Neural cell (in vitro differentiated cells): ENCODE measurements at regions not wholly inside any gene's neighbourhood (a gene's known extent, or its start where the extent isn't known, plus 50 kb on each side); places are given as distances from the start of the nearest gene placed in this dataset.

Experiments used
- EZH2 ChIP-seq: fragments of 200-600, 300-800 bp; shearing (Covaris generic), sonication (generic); IDR thresholded peaks from 2 replicates; pipeline ENCODE4 v1.6.1; 2014; ENCODE audit warnings: antibody characterized with exemption, low read length, borderline replicate concordance, mild to moderate bottlenecking; ENCODE audit not compliant: insufficient read depth, poor library complexity, severe bottlenecking
- MXI1 ChIP-seq: fragments of 450-650 bp; conservative IDR thresholded peaks from 2 replicates; pipeline ENCODE4 v1.6.1; 2014; ENCODE audit warnings: antibody characterized with exemption, mild to moderate bottlenecking; ENCODE audit not compliant: poor library complexity, severe bottlenecking
- POLR2AphosphoS5 ChIP-seq: IDR thresholded peaks from 2 replicates; pipeline ENCODE4 v1.6.1; 2012
- RAD21 ChIP-seq: fragments of 450-650 bp; conservative IDR thresholded peaks from 2 replicates; pipeline ENCODE4 v1.6.1; 2014; ENCODE audit warnings: antibody characterized with exemption, mild to moderate bottlenecking, moderate library complexity
- SMC3 ChIP-seq: fragments of 450-650 bp; conservative IDR thresholded peaks from 2 replicates; pipeline ENCODE4 v1.6.1; 2014; ENCODE audit warnings: antibody characterized with exemption, mild to moderate bottlenecking, moderate library complexity; ENCODE audit not compliant: poor library complexity
- TAF1 ChIP-seq: IDR thresholded peaks from 2 replicates; pipeline ENCODE4 v1.6.1; 2012; ENCODE audit warnings: low read depth
- TF ChIP-seq, protein P1 (sequence below): fragments of 450-650 bp; IDR thresholded peaks from 2 replicates; pipeline ENCODE4 v1.5.1; 2014; ENCODE audit warnings: antibody characterized with exemption, mild to moderate bottlenecking, moderate library complexity; ENCODE audit not compliant: poor library complexity, severe bottlenecking
- TF ChIP-seq, protein P2 (sequence below): IDR thresholded peaks from 2 replicates; pipeline ENCODE4 v1.6.1; 2012; ENCODE audit warnings: borderline replicate concordance

DNA sequence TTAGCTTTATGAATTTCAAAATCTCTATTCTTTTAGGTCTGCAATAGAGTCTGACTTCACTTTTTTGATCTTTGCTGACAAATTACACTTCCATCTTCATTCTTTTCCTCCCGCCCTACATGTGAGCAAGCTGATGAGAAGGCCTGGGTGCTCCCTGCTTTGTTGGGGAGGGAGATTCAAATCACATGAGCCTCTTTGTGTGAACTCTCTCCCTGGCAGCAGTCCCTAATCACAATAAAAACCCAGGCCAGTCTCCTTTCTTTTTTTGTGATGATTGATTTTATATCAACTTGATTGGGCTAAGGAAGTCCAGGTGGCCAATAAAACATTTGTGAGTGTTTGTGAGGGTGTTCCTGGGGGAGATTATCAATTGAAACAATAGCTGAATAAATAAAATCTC, 89.4 kb downstream of the PSAT1 start:
- TF ChIP-seq, protein P1, sequence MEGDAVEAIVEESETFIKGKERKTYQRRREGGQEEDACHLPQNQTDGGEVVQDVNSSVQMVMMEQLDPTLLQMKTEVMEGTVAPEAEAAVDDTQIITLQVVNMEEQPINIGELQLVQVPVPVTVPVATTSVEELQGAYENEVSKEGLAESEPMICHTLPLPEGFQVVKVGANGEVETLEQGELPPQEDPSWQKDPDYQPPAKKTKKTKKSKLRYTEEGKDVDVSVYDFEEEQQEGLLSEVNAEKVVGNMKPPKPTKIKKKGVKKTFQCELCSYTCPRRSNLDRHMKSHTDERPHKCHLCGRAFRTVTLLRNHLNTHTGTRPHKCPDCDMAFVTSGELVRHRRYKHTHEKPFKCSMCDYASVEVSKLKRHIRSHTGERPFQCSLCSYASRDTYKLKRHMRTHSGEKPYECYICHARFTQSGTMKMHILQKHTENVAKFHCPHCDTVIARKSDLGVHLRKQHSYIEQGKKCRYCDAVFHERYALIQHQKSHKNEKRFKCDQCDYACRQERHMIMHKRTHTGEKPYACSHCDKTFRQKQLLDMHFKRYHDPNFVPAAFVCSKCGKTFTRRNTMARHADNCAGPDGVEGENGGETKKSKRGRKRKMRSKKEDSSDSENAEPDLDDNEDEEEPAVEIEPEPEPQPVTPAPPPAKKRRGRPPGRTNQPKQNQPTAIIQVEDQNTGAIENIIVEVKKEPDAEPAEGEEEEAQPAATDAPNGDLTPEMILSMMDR = no peak
- no peak for TF ChIP-seq EZH2
- TF ChIP-seq, protein P2, sequence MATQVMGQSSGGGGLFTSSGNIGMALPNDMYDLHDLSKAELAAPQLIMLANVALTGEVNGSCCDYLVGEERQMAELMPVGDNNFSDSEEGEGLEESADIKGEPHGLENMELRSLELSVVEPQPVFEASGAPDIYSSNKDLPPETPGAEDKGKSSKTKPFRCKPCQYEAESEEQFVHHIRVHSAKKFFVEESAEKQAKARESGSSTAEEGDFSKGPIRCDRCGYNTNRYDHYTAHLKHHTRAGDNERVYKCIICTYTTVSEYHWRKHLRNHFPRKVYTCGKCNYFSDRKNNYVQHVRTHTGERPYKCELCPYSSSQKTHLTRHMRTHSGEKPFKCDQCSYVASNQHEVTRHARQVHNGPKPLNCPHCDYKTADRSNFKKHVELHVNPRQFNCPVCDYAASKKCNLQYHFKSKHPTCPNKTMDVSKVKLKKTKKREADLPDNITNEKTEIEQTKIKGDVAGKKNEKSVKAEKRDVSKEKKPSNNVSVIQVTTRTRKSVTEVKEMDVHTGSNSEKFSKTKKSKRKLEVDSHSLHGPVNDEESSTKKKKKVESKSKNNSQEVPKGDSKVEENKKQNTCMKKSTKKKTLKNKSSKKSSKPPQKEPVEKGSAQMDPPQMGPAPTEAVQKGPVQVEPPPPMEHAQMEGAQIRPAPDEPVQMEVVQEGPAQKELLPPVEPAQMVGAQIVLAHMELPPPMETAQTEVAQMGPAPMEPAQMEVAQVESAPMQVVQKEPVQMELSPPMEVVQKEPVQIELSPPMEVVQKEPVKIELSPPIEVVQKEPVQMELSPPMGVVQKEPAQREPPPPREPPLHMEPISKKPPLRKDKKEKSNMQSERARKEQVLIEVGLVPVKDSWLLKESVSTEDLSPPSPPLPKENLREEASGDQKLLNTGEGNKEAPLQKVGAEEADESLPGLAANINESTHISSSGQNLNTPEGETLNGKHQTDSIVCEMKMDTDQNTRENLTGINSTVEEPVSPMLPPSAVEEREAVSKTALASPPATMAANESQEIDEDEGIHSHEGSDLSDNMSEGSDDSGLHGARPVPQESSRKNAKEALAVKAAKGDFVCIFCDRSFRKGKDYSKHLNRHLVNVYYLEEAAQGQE = no peak
- no peak for TF ChIP-seq RAD21
- TF ChIP-seq MXI1 = no peak
- TF ChIP-seq SMC3 = no peak
- TF ChIP-seq TAF1 = no peak
- TF ChIP-seq POLR2AphosphoS5 = no peak
